ENCODE measurements at regions not wholly inside any gene's neighbourhood (a gene's known extent, or its start where the extent isn't known, plus 50 kb on each side); places are given as distances from the start of the nearest gene placed in this dataset.

GRCh38 chr4:149095001-149095400 lies 652.8 kb upstream of the NR3C2 start:
- TF ChIP-seq CTCF (IDR thresholded peaks at IDR 0.05) (no peak), POLR2A (IDR thresholded peaks at IDR 0.05) (no peak)
